IPS DF 6.9 (cell line): ENCODE measurements at regions not wholly inside any gene's neighbourhood (a gene's known extent, or its start where the extent isn't known, plus 50 kb on each side); places are given as distances from the start of the nearest gene placed in this dataset.
"Not testable (repeated sequence)": the region's sequence is repeated elsewhere in the genome, so short reads cannot be mapped to it uniquely, and the experiment has no call there.

Experiments
- DNase-seq: peaks from one replicate; pipeline ENCODE4 v3.0.0-alpha.2; 2013; ENCODE audit warnings: low read depth, low spot score
- H3K27ac ChIP-seq: one replicate; pipeline ENCODE4 v1.5.1; 2013; ENCODE audit warnings: low read length, control low read depth
- H3K27me3 ChIP-seq: 2 replicates; pipeline ENCODE4 v1.6.1; 2013; ENCODE audit warnings: mild to moderate bottlenecking, low read length; ENCODE audit not compliant: control insufficient read depth, insufficient read depth
- H3K36me3 ChIP-seq: 2 replicates; pipeline ENCODE4 v1.6.1; 2013; ENCODE audit warnings: low read length; ENCODE audit not compliant: control insufficient read depth, insufficient read depth
- H3K4me1 ChIP-seq: 2 replicates; pipeline ENCODE4 v1.6.1; 2013; ENCODE audit warnings: low read length; ENCODE audit not compliant: control insufficient read depth, insufficient read depth
- H3K4me3 ChIP-seq: 2 replicates; pipeline ENCODE4 v1.5.1; 2013; ENCODE audit warnings: mild to moderate bottlenecking, low read length
- H3K9me3 ChIP-seq: 2 replicates; pipeline ENCODE4 v1.6.1; 2013; ENCODE audit warnings: low read length, inconsistent platforms; ENCODE audit not compliant: control insufficient read depth, insufficient read depth
- WGBS: extraction: QIAGEN DNeasy Blood & Tissue Kit; methylation state at CpG from one replicate; pipeline ENCODE4 v1.1.7; 2013; ENCODE audit warnings: mixed read lengths, missing lambda C conversion rate; ENCODE audit not compliant: insufficient read length, insufficient coverage; 5-methylcytosine and 5-hydroxymethylcytosine counted together

- not testable (repeated sequence) for H3K4me1 ChIP-seq, H3K27ac ChIP-seq, H3K36me3 ChIP-seq, H3K27me3 ChIP-seq, H3K9me3 ChIP-seq, DNase-seq
- WGBS, result no CpG with 5 or more reads among the region's 28 CpGs
- H3K4me3 ChIP-seq, result peak overlapping the region; percentile 38; the same call in 1 of the 2 replicates
Observed at GRCh38 chr14:45888766-45889285, 635.8 kb upstream of the MIS18BP1 start.

DNA sequence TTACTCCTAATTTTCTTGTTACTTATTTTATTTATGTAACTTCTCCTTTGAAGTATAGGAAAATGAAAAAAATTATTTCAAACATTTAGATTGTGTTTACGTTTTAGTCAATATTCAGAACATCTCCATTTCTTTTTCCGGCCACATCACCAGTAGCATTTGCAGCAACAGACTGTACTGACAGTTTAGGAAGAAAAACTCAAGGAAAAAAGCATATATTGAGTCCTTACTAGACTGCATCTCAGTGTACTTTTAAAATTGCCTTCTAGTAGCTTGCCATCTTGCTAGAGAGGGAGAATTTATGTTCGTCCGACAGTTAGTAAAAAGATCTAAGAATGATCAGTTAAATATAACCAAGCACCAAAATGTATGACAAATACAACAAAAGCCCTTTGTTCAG, 625.0 kb upstream of the MIS18BP1 start:
- no peaks in the 10 kb centered on the region for H3K9me3 ChIP-seq
- no peak for DNase-seq
- no peak overlapping the region for H3K4me3 ChIP-seq
- WGBS, result no CpG with 5 or more reads among the region's 4 CpGs
- no peak overlapping the region for H3K27ac ChIP-seq
- no peaks in the 10 kb centered on the region for H3K36me3 ChIP-seq
- H3K4me1 ChIP-seq, result no peaks in the 10 kb centered on the region
- H3K27me3 ChIP-seq, result no peaks in the 10 kb centered on the region

DNA sequence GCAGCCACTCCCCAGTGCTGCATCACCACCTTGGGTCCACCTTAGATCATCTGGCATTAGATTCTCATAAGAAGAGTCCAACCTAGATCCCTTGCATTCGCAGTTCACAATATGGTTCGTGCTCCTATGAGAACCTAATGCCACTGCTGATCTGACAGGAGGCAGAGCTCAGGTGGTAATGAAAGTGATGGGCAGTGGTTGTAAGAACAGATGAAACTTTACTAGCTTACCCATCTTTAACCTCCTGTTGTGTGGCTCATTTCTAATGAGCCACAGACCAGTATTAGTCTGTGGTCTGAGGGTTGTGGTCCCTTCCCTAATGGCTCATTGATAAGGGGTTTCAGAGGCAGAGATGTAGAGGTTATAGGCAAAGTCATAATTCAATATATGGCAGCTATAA, 615.9 kb upstream of the MIS18BP1 start:
- Histone ChIP-seq H3K27me3 (no peaks in the 10 kb centered on the region), H3K4me3 (no peak overlapping the region), H3K9me3 (peaks cover 2% of the 10 kb centered on the region; the same call in 1 of the 2 replicates), H3K4me1 (no peaks in the 10 kb centered on the region), H3K36me3 (no peaks in the 10 kb centered on the region), H3K27ac (no peak overlapping the region)
- no peak for DNase-seq
- WGBS, result no CpG with 5 or more reads among the region's 2 CpGs

GRCh38 chr14:45868377-45868776, 615.4 kb upstream of the MIS18BP1 start:
- Histone ChIP-seq H3K27ac (no peak overlapping the region), H3K4me3 (no peak overlapping the region), H3K4me1 (no peaks in the 10 kb centered on the region), H3K27me3 (no peaks in the 10 kb centered on the region), H3K9me3 (peaks cover 2% of the 10 kb centered on the region; the same call in 1 of the 2 replicates), H3K36me3 (no peaks in the 10 kb centered on the region)
- WGBS, result no CpG with 5 or more reads among the region's 2 CpGs
- no peak for DNase-seq

- H3K9me3 ChIP-seq, result peaks cover 2% of the 10 kb centered on the region; the same call in 1 of the 2 replicates
- H3K4me1 ChIP-seq, result no peaks in the 10 kb centered on the region
- H3K27ac ChIP-seq, result no peak overlapping the region
- no peaks in the 10 kb centered on the region for H3K36me3 ChIP-seq
- no peak for DNase-seq
- no peak overlapping the region for H3K4me3 ChIP-seq
- no CpG with 5 or more reads among the region's 3 CpGs for WGBS
- H3K27me3 ChIP-seq, result no peaks in the 10 kb centered on the region
Observed at GRCh38 chr14:45867046-45867894, 614.3 kb upstream of the MIS18BP1 start.

DNA sequence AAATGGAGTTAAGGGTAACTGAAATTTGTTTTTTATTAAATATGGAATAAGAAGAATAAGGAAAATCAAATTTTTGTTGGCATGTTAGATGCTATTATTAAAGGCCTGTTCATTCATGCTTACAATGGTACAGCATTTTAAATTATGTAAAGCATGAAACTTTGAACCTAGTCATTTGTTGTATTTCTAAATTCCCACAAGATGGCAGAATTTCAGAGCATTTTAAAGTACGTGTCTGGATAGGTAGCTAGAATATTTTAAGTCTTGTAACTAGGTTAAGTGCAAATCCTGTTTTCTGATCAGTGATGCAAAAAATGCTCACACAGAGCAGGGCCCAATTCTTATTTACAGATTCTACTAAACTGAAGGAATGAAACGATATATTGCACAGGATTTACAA, 585.6 kb upstream of the MIS18BP1 start:
- no peak for DNase-seq
- H3K36me3 ChIP-seq, result no peaks in the 10 kb centered on the region
- WGBS, result no CpG with 5 or more reads among the region's 2 CpGs
- no peak overlapping the region for H3K27ac ChIP-seq
- no peaks in the 10 kb centered on the region for H3K4me1 ChIP-seq
- no peak overlapping the region for H3K4me3 ChIP-seq
- H3K27me3 ChIP-seq, result no peaks in the 10 kb centered on the region
- no peaks in the 10 kb centered on the region for H3K9me3 ChIP-seq

DNA sequence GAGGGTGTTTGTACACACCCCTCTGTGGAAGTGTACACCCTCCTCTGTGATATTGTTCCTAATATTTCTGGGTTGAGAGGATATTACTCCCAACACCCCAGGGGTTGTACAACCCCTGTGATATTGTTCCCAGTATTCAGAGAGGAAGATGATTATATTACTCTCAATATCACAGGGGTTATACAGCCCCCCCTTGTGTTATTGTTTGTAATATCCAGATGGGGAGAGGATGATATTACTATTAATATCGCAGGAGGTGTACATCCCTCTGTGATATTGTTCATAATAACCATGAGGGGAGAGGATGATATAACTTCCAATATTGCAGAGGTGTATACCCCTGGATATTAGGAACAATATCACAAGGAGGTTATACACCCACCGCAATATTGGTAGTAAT, 566.1 kb upstream of the MIS18BP1 start:
- no peak for DNase-seq
- Histone ChIP-seq H3K9me3 (no peaks in the 10 kb centered on the region), H3K4me1 (no peaks in the 10 kb centered on the region), H3K27me3 (no peaks in the 10 kb centered on the region), H3K27ac (no peak overlapping the region), H3K36me3 (no peaks in the 10 kb centered on the region), H3K4me3 (no peak overlapping the region)
- WGBS, result no CpG with 5 or more reads among the region's 2 CpGs

DNA sequence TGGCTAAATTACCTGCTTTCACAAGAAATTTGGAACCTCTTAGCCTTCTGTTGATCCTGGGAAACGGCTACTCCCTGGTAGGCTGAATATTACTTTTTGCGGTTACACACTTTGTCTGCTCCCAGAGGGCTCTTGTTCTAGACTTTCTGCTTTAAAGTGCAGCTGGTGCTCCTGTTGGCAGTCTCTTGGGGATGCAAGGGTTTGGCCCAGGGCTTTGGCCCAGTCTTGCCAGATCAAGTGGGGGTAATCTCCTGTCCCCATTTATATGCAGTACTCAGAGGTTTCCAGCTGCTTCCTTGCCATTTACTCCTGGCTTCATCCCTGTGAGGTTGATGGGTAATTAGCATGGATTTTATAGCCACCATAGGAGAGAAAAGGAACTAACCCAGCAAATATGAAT, 558.2 kb upstream of the MIS18BP1 start:
- no CpG with 5 or more reads among the region's 2 CpGs for WGBS
- no peak overlapping the region for H3K4me3 ChIP-seq
- no peaks in the 10 kb centered on the region for H3K27me3 ChIP-seq
- H3K27ac ChIP-seq, result no peak overlapping the region
- no peak for DNase-seq
- no peaks in the 10 kb centered on the region for H3K4me1 ChIP-seq
- no peaks in the 10 kb centered on the region for H3K36me3 ChIP-seq
- no peaks in the 10 kb centered on the region for H3K9me3 ChIP-seq

GRCh38 chr14:45810152-45810872, 557.3 kb upstream of the MIS18BP1 start:
- no peaks in the 10 kb centered on the region for H3K36me3 ChIP-seq
- H3K4me3 ChIP-seq, result no peak overlapping the region
- H3K27me3 ChIP-seq, result no peaks in the 10 kb centered on the region
- no CpG with 5 or more reads among the region's 3 CpGs for WGBS
- DNase-seq, result no peak
- H3K4me1 ChIP-seq, result no peaks in the 10 kb centered on the region
- no peaks in the 10 kb centered on the region for H3K9me3 ChIP-seq
- no peak overlapping the region for H3K27ac ChIP-seq

DNA sequence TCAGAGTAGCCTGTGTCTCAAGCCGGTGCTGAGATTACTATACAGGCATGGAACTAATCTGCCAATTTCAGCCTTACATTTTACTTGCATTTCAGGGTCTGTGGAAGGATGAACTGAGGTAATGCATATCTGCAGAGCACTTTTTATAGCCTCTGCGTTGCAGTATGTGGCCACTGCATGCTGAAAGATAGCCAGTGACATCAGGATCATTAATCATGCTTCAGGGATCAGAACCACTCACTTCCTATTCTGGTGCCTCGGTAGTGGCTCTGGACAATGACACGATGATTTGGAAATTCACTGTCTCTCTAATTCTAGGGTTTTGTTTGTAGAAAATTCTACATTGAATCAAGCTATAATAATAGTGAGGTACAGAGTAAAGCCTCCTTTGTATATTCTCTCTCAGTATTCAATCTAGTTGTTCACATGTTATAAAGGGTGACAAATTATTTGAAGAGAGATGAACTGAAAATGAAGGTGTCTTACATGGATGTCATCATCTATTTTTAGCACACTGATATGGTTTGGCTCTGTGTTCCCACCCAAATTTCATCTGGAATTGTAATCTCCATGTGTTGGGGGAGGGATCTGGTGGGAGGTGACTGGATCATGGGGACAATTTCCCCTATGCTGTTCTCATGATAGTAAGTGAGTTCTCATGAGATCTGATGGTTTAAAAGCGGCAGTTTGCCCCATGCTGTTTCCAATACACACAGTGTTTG, 554.3 kb upstream of the MIS18BP1 start:
- Histone ChIP-seq H3K4me3 (no peak overlapping the region), H3K27me3 (no peaks in the 10 kb centered on the region), H3K27ac (no peak overlapping the region), H3K36me3 (no peaks in the 10 kb centered on the region), H3K4me1 (no peaks in the 10 kb centered on the region), H3K9me3 (no peaks in the 10 kb centered on the region)
- no CpG with 5 or more reads among the region's 5 CpGs for WGBS
- DNase-seq, result no peak
